Heart left ventricle (tissue), 13 donors: ENCODE measurements at regions not wholly inside any gene's neighbourhood (a gene's known extent, or its start where the extent isn't known, plus 50 kb on each side); places are given as distances from the start of the nearest gene placed in this dataset.

Experiments used
- POLR2A ChIP-seq, 2 donors: fragments of 450-650 bp; IDR thresholded peaks; one replicate each; pipeline ENCODE4 v1.6.1; 2017; ENCODE audit warnings: antibody characterized with exemption in 2 of 2, mild to moderate bottlenecking in 2 of 2, moderate library complexity in 2 of 2
- TF ChIP-seq, protein P1 (sequence below), 12 donors: fragments of 200-600 bp; sonication (generic) in 4 of 12; IDR thresholded peaks; one replicate each; pipeline versions ENCODE4 v1.5.0 to v1.8.0; 2018 to 2022; ENCODE audit warnings: antibody characterized with exemption in 12 of 12, mild to moderate bottlenecking in 5 of 12
- donor health status: ischemic (EF 13 %, LVEDD 7.1; RV severe dilation, severe dysfunction).
- donor health status: DM: no; HTN: yes; CAD: no.
- donor health status: DM: no; HTN: no; CAD: no.
- donor health status: ischemic (EF 25% LVEDD 6.9; RV normal size, moderate dysfunction).
- donor health status: ischemic (EF 25% LVEDD 5.7; RV mildly dilated, moderate dysfunction).
- donor health status: ischemic (EF 35%, LVEDD 5.7; RV mildly dilated, moderate dysfunction).
- donor health status: nonischemic (EF 11% LVEDD 7.7; RV severe dilation, severe dysfunction).
- donor health status: DM: yes; HTN: yes; CAD: no.
- donor health status: PGD.
- donor health status: ischemic (EF 29% LVEDD 5.4; RV normal size, mild dysfunction).
- donor health status: nonischemic (EF 23%, LVEDD 6.1; RV moderate dilation, normal function).

DNA sequence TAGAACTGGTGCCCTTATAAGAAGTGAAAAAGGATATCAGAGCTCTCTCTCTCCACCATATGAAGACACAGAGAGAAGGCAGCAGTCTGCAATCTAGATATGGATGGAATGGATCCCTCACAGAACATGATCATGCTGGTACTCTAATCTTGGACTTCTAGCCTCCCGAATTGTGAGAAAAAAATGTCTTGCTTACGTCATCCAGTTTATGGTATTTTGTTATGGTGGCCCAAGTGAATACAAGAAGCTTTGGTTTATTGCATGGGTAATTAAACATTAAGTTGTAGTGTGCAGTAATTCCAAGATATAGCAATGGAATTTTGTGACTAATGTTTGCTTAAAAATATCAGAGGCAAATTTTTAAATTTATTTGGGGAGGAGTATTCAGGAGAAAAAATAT lies 1667.4 kb upstream of the SLC39A10 start:
- no peak for TF ChIP-seq POLR2A (IDR thresholded peaks at IDR 0.05)
- TF ChIP-seq, protein P1, sequence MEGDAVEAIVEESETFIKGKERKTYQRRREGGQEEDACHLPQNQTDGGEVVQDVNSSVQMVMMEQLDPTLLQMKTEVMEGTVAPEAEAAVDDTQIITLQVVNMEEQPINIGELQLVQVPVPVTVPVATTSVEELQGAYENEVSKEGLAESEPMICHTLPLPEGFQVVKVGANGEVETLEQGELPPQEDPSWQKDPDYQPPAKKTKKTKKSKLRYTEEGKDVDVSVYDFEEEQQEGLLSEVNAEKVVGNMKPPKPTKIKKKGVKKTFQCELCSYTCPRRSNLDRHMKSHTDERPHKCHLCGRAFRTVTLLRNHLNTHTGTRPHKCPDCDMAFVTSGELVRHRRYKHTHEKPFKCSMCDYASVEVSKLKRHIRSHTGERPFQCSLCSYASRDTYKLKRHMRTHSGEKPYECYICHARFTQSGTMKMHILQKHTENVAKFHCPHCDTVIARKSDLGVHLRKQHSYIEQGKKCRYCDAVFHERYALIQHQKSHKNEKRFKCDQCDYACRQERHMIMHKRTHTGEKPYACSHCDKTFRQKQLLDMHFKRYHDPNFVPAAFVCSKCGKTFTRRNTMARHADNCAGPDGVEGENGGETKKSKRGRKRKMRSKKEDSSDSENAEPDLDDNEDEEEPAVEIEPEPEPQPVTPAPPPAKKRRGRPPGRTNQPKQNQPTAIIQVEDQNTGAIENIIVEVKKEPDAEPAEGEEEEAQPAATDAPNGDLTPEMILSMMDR (IDR thresholded peaks at IDR 0.05) = no peak
